ENCODE measurements at regions not wholly inside any gene's neighbourhood (a gene's known extent, or its start where the extent isn't known, plus 50 kb on each side); places are given as distances from the start of the nearest gene placed in this dataset.

- TF ChIP-seq SIRT6 (IDR thresholded peaks at IDR 0.05; ENCODE audit: low read depth, low read length) (no peak), ZNF830 (CRISPR knock-in tag; IDR thresholded peaks at IDR 0.05) (no peak), TAF9B (IDR thresholded peaks at IDR 0.05; ENCODE audit: partially characterized antibody) (no peak), SIX5 (IDR thresholded peaks at IDR 0.05; ENCODE audit: borderline replicate concordance in 1 of 2, insufficient read depth in 1 of 2, low read depth in 1 of 2, low read length in 2 of 2) (no peak), NR2F6 (CRISPR knock-in tag; IDR thresholded peaks at IDR 0.05) (no peak), ZNF143 (CRISPR knock-in tag; IDR thresholded peaks at IDR 0.05) (no peak), GATA2 (CRISPR knock-in tag; IDR thresholded peaks at IDR 0.05) (no peak), ZBTB1 (CRISPR knock-in tag; IDR thresholded peaks at IDR 0.05; ENCODE audit: borderline replicate concordance, low read depth) (no peak), CGGBP1 (CRISPR knock-in tag; IDR thresholded peaks at IDR 0.05) (no peak), GATAD2B (IDR thresholded peaks at IDR 0.05; ENCODE audit: borderline replicate concordance) (no peak), HLTF (IDR thresholded peaks at IDR 0.05) (no peak), RB1 (IDR thresholded peaks at IDR 0.05; ENCODE audit: low read depth) (peak; percentile 51; the same call in 1 of the 2 replicates), ZBTB9 (CRISPR knock-in tag; IDR thresholded peaks at IDR 0.05) (no peak), ZNF146 (CRISPR knock-in tag; IDR thresholded peaks at IDR 0.05; ENCODE audit: unreplicated experiment) (no peak), TCF15 (CRISPR knock-in tag; IDR thresholded peaks at IDR 0.05) (no peak), HDAC2 (IDR thresholded peaks at IDR 0.05) (no peak), ELF4 (CRISPR knock-in tag; IDR thresholded peaks at IDR 0.05) (no peak), RBM39 (optimal IDR thresholded peaks at IDR 0.05; ENCODE audit: low read depth, low read length) (no peak), POLR2B (IDR thresholded peaks at IDR 0.05; ENCODE audit: low read depth, partially characterized antibody) (no peak), THAP12 (CRISPR knock-in tag; IDR thresholded peaks at IDR 0.05) (no peak), CSDE1 (IDR thresholded peaks at IDR 0.05) (no peak), ZNF277 (CRISPR knock-in tag; IDR thresholded peaks at IDR 0.05; ENCODE audit: borderline replicate concordance) (no peak), HSF4 (CRISPR knock-in tag; IDR thresholded peaks at IDR 0.05; ENCODE audit: borderline replicate concordance) (no peak), MAX (CRISPR knock-in tag; IDR thresholded peaks at IDR 0.05) (no peak), SMC3 (conservative IDR thresholded peaks at IDR 0.05; ENCODE audit: insufficient read depth, low read depth, low read length) (peak; percentile 81)
Observed at GRCh38 chr2:136423516-136423996, 305.6 kb upstream of the CXCR4 start (continued).
